WTC11 (cell line): ENCODE measurements at regions not wholly inside any gene's neighbourhood (a gene's known extent, or its start where the extent isn't known, plus 50 kb on each side); places are given as distances from the start of the nearest gene placed in this dataset.

ENCODE experiments used
- ATAC-seq: fragments of 200-7000 bp; cut with Tn5 transposase; 2 replicates; pipeline ENCODE4 v1.10.0; 2021; ENCODE audit warnings: mild to moderate bottlenecking, moderate library complexity
- CTCF ChIA-PET: fragments of 300-600 bp; sonication (Branson Sonifier 250); formaldehyde crosslinking; loops from one replicate; lab custom pipeline; 2021; ENCODE audit warnings: antibody characterized with exemption; lab: Charles Lee
- POLR2A ChIA-PET: fragments of 350-600 bp; sonication (Branson Sonifier 250); formaldehyde crosslinking; loops from one replicate; lab custom pipeline; 2021; ENCODE audit warnings: antibody characterized with exemption; lab: Charles Lee
- DNase-seq: peaks from one replicate; pipeline ENCODE4 v3.0.0; 2021; ENCODE audit warnings: low spot score
- H3K27ac Mint-ChIP-seq: 2 replicates; pipeline ENCODE4 v1.8.0; 2021; ENCODE audit warnings: mixed read lengths
- H3K27me3 Mint-ChIP-seq: 2 replicates; pipeline ENCODE4 v1.8.0; 2021; ENCODE audit warnings: low read depth, mild to moderate bottlenecking, moderate library complexity, mixed read lengths
- H3K36me3 Mint-ChIP-seq: 2 replicates; pipeline ENCODE4 v1.8.0; 2021; ENCODE audit warnings: mixed read lengths
- H3K4me1 Mint-ChIP-seq: 2 replicates; pipeline ENCODE4 v1.8.0; 2022; ENCODE audit warnings: mixed read lengths
- H3K4me3 Mint-ChIP-seq: 2 replicates; pipeline ENCODE4 v1.8.0; 2021; ENCODE audit warnings: mild to moderate bottlenecking, moderate library complexity, mixed read lengths
- H3K9me3 Mint-ChIP-seq: 2 replicates; pipeline ENCODE4 v1.8.0; 2021; ENCODE audit warnings: mixed read lengths
- CREB1 ChIP-seq: sonication (generic); formaldehyde crosslinking; IDR thresholded peaks from 2 replicates; pipeline ENCODE4 v1.8.0; 2023; ENCODE audit warnings: mild to moderate bottlenecking, missing genetic modification reagents
- ETV6 ChIP-seq: sonication (generic); formaldehyde crosslinking; IDR thresholded peaks from 2 replicates; pipeline ENCODE4 v1.8.1; 2022; ENCODE audit warnings: mild to moderate bottlenecking, missing genetic modification reagents
- GTF2I ChIP-seq: fragments of 250-450 bp; sonication (Bioruptor Pico); conservative IDR thresholded peaks from 2 replicates; pipeline ENCODE4 v1.4.0; 2021; ENCODE audit warnings: mild to moderate bottlenecking
- NFYB ChIP-seq: sonication (generic); formaldehyde crosslinking; conservative IDR thresholded peaks from 2 replicates; pipeline ENCODE4 v1.8.0; 2022; ENCODE audit warnings: low read depth, missing genetic modification reagents
- RELA ChIP-seq: sonication (generic); formaldehyde crosslinking; IDR thresholded peaks from 2 replicates; pipeline ENCODE4 v1.8.1; 2022; ENCODE audit warnings: missing genetic modification reagents, mild to moderate bottlenecking, borderline replicate concordance
- SP1 ChIP-seq: sonication (generic); formaldehyde crosslinking; conservative IDR thresholded peaks from 2 replicates; pipeline ENCODE4 v1.8.1; 2022; ENCODE audit warnings: missing genetic modification reagents
- TF ChIP-seq, protein P1 (sequence below): sonication (generic); formaldehyde crosslinking; IDR thresholded peaks from 2 replicates; pipeline ENCODE4 v1.8.1; 2023; ENCODE audit warnings: mild to moderate bottlenecking, missing genetic modification reagents
- TF ChIP-seq, protein P2 (sequence below): sonication (generic); formaldehyde crosslinking; IDR thresholded peaks from 2 replicates; pipeline ENCODE4 v1.8.0; 2022; ENCODE audit warnings: mild to moderate bottlenecking, missing genetic modification reagents
- TF ChIP-seq, protein P3 (sequence below): sonication (generic); formaldehyde crosslinking; IDR thresholded peaks from 2 replicates; pipeline ENCODE4 v1.8.1; 2022; ENCODE audit warnings: missing genetic modification reagents, borderline replicate concordance
- TF ChIP-seq, protein P4 (sequence below): fragments of 250-450 bp; sonication (Bioruptor Pico); IDR thresholded peaks from 2 replicates; pipeline ENCODE4 v2.1.2; 2022; ENCODE audit warnings: mild to moderate bottlenecking, moderate library complexity
- TF ChIP-seq, protein P5 (sequence below): sonication (generic); formaldehyde crosslinking; IDR thresholded peaks from 2 replicates; pipeline ENCODE4 v1.8.0; 2022; ENCODE audit warnings: mild to moderate bottlenecking, missing genetic modification reagents
- TF ChIP-seq, protein P6 (sequence below): sonication (generic); formaldehyde crosslinking; conservative IDR thresholded peaks from 2 replicates; pipeline ENCODE4 v1.8.1; 2023; ENCODE audit warnings: mild to moderate bottlenecking, low read depth, missing genetic modification reagents, moderate library complexity
- TF ChIP-seq, protein P7 (sequence below): fragments of 200-600 bp; IDR thresholded peaks from 2 replicates; pipeline ENCODE4 v1.8.0; 2022; ENCODE audit warnings: antibody characterized with exemption
- TF ChIP-seq, protein P8 (sequence below): sonication (generic); formaldehyde crosslinking; IDR thresholded peaks from 2 replicates; pipeline ENCODE4 v1.8.1; 2023; ENCODE audit warnings: mild to moderate bottlenecking, moderate library complexity, missing genetic modification reagents

DNA sequence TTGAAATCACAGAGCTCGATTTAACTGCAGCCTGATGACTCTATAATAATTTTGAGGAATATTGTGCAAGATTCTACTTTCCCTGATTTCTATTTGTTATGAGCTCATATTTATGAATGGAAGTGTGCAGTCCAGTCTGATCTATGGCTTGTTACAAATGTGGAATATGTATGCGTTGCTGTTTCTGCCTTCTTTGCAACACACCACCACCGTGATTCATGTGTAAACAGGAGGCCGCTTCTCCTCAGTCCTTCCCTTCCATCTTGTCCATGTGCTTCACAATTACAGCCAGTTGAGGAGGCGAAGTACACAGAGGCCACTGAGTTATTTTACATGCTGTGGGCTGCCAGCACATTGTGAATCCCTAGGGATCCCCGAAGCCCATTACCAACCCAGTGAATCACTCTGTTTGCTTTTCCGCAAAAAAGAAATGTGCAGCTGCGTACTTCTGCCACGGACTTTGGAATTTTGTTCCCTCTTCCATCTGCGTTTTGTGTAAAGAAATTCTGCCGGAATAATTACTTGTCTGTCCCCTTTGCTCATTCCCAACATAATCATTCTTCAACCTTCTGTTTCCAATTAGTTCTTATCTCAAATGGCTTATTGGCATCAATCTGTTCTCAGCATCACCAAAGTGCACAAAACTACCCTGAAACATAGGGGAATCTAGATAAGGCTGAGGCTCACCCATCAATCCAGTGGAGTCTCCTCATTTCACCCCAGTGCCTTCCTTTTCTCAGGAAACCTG, 551.6 kb upstream of the CITED2 start (continued):
- TF ChIP-seq CREB1: no peak
- TF ChIP-seq, protein P1, sequence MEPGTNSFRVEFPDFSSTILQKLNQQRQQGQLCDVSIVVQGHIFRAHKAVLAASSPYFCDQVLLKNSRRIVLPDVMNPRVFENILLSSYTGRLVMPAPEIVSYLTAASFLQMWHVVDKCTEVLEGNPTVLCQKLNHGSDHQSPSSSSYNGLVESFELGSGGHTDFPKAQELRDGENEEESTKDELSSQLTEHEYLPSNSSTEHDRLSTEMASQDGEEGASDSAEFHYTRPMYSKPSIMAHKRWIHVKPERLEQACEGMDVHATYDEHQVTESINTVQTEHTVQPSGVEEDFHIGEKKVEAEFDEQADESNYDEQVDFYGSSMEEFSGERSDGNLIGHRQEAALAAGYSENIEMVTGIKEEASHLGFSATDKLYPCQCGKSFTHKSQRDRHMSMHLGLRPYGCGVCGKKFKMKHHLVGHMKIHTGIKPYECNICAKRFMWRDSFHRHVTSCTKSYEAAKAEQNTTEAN (CRISPR knock-in tag): no peak
- no peak for TF ChIP-seq SP1 (CRISPR knock-in tag)
- TF ChIP-seq, protein P2, sequence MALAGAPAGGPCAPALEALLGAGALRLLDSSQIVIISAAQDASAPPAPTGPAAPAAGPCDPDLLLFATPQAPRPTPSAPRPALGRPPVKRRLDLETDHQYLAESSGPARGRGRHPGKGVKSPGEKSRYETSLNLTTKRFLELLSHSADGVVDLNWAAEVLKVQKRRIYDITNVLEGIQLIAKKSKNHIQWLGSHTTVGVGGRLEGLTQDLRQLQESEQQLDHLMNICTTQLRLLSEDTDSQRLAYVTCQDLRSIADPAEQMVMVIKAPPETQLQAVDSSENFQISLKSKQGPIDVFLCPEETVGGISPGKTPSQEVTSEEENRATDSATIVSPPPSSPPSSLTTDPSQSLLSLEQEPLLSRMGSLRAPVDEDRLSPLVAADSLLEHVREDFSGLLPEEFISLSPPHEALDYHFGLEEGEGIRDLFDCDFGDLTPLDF (CRISPR knock-in tag): no peak
- TF ChIP-seq, protein P3, sequence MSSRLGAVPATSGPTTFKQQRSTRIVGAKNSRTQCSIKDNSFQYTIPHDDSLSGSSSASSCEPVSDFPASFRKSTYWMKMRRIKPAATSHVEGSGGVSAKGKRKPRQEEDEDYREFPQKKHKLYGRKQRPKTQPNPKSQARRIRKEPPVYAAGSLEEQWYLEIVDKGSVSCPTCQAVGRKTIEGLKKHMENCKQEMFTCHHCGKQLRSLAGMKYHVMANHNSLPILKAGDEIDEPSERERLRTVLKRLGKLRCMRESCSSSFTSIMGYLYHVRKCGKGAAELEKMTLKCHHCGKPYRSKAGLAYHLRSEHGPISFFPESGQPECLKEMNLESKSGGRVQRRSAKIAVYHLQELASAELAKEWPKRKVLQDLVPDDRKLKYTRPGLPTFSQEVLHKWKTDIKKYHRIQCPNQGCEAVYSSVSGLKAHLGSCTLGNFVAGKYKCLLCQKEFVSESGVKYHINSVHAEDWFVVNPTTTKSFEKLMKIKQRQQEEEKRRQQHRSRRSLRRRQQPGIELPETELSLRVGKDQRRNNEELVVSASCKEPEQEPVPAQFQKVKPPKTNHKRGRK (CRISPR knock-in tag): no peak
- TF ChIP-seq, protein P4, sequence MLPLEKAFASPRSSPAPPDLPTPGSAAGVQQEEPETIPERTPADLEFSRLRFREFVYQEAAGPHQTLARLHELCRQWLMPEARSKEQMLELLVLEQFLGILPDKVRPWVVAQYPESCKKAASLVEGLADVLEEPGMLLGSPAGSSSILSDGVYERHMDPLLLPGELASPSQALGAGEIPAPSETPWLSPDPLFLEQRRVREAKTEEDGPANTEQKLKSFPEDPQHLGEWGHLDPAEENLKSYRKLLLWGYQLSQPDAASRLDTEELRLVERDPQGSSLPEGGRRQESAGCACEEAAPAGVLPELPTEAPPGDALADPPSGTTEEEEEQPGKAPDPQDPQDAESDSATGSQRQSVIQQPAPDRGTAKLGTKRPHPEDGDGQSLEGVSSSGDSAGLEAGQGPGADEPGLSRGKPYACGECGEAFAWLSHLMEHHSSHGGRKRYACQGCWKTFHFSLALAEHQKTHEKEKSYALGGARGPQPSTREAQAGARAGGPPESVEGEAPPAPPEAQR (CRISPR knock-in tag): no peak
- no peak for TF ChIP-seq ETV6

DNA sequence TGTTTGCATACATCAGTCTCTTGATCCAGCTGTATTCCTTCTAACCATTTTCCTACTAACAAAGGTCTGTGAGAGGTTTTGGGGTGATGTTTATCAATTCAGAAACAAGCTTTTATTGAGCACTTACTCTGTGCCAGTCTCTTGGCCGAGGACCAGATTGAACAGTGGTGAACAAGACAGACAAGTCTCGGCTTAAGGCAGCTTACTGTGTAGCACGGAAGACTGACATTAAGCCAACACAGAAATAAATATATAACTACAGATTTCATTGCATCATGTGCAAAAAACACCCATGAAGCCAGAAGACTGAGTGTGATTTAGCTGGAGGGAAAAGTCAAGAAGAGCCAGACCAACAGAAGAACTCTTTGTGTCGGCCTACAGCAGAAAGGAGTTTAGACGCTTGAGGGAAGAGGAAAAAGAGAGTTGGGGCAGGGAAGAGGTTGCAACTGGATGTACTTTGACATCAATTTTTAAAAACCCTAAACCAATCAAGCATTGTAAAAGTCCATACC, 549.6 kb upstream of the CITED2 start:
- no peaks in the 10 kb centered on the region for H3K36me3 Mint-ChIP-seq
- TF ChIP-seq NFYB (CRISPR knock-in tag): no peak
- TF ChIP-seq, protein P5, sequence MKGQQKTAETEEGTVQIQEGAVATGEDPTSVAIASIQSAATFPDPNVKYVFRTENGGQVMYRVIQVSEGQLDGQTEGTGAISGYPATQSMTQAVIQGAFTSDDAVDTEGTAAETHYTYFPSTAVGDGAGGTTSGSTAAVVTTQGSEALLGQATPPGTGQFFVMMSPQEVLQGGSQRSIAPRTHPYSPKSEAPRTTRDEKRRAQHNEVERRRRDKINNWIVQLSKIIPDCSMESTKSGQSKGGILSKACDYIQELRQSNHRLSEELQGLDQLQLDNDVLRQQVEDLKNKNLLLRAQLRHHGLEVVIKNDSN (CRISPR knock-in tag): no peak
- TF ChIP-seq GTF2I: no peak
- no peak for TF ChIP-seq RELA (CRISPR knock-in tag)
- TF ChIP-seq, protein P6, sequence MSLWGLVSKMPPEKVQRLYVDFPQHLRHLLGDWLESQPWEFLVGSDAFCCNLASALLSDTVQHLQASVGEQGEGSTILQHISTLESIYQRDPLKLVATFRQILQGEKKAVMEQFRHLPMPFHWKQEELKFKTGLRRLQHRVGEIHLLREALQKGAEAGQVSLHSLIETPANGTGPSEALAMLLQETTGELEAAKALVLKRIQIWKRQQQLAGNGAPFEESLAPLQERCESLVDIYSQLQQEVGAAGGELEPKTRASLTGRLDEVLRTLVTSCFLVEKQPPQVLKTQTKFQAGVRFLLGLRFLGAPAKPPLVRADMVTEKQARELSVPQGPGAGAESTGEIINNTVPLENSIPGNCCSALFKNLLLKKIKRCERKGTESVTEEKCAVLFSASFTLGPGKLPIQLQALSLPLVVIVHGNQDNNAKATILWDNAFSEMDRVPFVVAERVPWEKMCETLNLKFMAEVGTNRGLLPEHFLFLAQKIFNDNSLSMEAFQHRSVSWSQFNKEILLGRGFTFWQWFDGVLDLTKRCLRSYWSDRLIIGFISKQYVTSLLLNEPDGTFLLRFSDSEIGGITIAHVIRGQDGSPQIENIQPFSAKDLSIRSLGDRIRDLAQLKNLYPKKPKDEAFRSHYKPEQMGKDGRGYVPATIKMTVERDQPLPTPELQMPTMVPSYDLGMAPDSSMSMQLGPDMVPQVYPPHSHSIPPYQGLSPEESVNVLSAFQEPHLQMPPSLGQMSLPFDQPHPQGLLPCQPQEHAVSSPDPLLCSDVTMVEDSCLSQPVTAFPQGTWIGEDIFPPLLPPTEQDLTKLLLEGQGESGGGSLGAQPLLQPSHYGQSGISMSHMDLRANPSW: no peak
- H3K27ac Mint-ChIP-seq: no peak overlapping the region
- no peaks in the 10 kb centered on the region for H3K9me3 Mint-ChIP-seq
- no peak for DNase-seq
- ATAC-seq: no peak
- H3K4me1 Mint-ChIP-seq: peaks cover 21% of the 10 kb centered on the region
- ChIA-PET POLR2A (interaction anchor here (0.8 kb wide), 1 partner anchor 550 kb away, joined by 3 read pairs; the partner anchor contains the start of gene CITED2), CTCF (no interaction called here)
- no peak overlapping the region for H3K4me3 Mint-ChIP-seq
- no peaks in the 10 kb centered on the region for H3K27me3 Mint-ChIP-seq

DNA sequence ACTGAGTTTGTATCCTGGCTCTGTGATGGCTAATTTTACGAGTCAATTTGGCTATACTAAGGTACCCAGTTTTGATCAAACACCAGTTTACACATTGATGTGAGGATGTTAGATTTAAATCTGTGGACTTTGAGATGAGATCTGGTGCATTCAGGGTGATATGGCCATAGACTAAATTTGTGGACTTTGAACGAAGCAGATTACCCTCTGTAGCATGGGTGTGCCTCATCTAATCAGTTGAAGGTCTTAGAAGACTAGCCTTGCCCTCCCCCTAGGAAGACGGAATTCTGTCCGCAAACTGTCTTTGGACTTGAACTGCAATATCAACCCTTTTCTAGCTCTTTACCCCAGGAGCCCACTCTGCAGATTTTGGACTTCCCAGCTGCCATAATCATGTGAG, 547.8 kb upstream of the CITED2 start:
- no peaks in the 10 kb centered on the region for H3K9me3 Mint-ChIP-seq
- ATAC-seq (no peak), DNase-seq (no peak)
- H3K36me3 Mint-ChIP-seq: no peaks in the 10 kb centered on the region
- no peak overlapping the region for H3K27ac Mint-ChIP-seq
- no peak overlapping the region for H3K4me3 Mint-ChIP-seq
- H3K27me3 Mint-ChIP-seq: no peaks in the 10 kb centered on the region
- ChIA-PET CTCF (no interaction called here), POLR2A (no interaction called here)
- peaks cover 36% of the 10 kb centered on the region for H3K4me1 Mint-ChIP-seq
- TF ChIP-seq, protein P7, sequence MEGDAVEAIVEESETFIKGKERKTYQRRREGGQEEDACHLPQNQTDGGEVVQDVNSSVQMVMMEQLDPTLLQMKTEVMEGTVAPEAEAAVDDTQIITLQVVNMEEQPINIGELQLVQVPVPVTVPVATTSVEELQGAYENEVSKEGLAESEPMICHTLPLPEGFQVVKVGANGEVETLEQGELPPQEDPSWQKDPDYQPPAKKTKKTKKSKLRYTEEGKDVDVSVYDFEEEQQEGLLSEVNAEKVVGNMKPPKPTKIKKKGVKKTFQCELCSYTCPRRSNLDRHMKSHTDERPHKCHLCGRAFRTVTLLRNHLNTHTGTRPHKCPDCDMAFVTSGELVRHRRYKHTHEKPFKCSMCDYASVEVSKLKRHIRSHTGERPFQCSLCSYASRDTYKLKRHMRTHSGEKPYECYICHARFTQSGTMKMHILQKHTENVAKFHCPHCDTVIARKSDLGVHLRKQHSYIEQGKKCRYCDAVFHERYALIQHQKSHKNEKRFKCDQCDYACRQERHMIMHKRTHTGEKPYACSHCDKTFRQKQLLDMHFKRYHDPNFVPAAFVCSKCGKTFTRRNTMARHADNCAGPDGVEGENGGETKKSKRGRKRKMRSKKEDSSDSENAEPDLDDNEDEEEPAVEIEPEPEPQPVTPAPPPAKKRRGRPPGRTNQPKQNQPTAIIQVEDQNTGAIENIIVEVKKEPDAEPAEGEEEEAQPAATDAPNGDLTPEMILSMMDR: no peak
- TF ChIP-seq, protein P1 (CRISPR knock-in tag): no peak
- TF ChIP-seq, protein P6: no peak
- TF ChIP-seq, protein P8, sequence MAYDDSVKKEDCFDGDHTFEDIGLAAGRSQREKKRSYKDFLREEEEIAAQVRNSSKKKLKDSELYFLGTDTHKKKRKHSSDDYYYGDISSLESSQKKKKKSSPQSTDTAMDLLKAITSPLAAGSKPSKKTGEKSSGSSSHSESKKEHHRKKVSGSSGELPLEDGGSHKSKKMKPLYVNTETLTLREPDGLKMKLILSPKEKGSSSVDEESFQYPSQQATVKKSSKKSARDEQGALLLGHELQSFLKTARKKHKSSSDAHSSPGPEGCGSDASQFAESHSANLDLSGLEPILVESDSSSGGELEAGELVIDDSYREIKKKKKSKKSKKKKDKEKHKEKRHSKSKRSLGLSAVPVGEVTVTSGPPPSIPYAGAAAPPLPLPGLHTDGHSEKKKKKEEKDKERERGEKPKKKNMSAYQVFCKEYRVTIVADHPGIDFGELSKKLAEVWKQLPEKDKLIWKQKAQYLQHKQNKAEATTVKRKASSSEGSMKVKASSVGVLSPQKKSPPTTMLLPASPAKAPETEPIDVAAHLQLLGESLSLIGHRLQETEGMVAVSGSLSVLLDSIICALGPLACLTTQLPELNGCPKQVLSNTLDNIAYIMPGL (CRISPR knock-in tag): no peak
